ENCODE measurements at regions not wholly inside any gene's neighbourhood (a gene's known extent, or its start where the extent isn't known, plus 50 kb on each side); places are given as distances from the start of the nearest gene placed in this dataset.

GRCh38 chr10:113317489-113317888, 235.4 kb upstream of the HABP2 start:
- no peak for DNase-seq
- no peak overlapping the region for H3K27ac Mint-ChIP-seq
- Histone ChIP-seq H3K4me1 (ENCODE audit: control insufficient read depth, insufficient read depth, low read length) (no peaks in the 10 kb centered on the region), H3K4me3 (ENCODE audit: low read length) (no peak overlapping the region), H3K9me3 (ENCODE audit: control insufficient read depth, low read length) (no peaks in the 10 kb centered on the region), H3K9ac (ENCODE audit: extremely low read depth, low read length, poor library complexity, severe bottlenecking) (no peak overlapping the region), H3K36me3 (ENCODE audit: control insufficient read depth, insufficient read depth, low read length) (no peaks in the 10 kb centered on the region), H3K27ac (ENCODE audit: low read depth, low read length) (no peak overlapping the region), H3K27me3 (ENCODE audit: control insufficient read depth, insufficient read depth, low read length, poor library complexity, severe bottlenecking) (peaks cover 3% of the 10 kb centered on the region)
- peaks cover 2% of the 10 kb centered on the region for H3K4me1 Mint-ChIP-seq
- 75 to 98% methylated on average over 4 to 10 of the region's 10 CpGs for WGBS, 2 experiments (ENCODE audit: insufficient coverage in 1 of 2, insufficient read length in 1 of 2)
- no peaks in the 10 kb centered on the region for H3K9me3 Mint-ChIP-seq
- H3K27me3 Mint-ChIP-seq (ENCODE audit: insufficient read depth) = peaks cover 6% of the 10 kb centered on the region
- H3K36me3 Mint-ChIP-seq (ENCODE audit: low read depth) = no peaks in the 10 kb centered on the region
- no peak overlapping the region for H3K4me3 Mint-ChIP-seq
- TF ChIP-seq, protein P1, sequence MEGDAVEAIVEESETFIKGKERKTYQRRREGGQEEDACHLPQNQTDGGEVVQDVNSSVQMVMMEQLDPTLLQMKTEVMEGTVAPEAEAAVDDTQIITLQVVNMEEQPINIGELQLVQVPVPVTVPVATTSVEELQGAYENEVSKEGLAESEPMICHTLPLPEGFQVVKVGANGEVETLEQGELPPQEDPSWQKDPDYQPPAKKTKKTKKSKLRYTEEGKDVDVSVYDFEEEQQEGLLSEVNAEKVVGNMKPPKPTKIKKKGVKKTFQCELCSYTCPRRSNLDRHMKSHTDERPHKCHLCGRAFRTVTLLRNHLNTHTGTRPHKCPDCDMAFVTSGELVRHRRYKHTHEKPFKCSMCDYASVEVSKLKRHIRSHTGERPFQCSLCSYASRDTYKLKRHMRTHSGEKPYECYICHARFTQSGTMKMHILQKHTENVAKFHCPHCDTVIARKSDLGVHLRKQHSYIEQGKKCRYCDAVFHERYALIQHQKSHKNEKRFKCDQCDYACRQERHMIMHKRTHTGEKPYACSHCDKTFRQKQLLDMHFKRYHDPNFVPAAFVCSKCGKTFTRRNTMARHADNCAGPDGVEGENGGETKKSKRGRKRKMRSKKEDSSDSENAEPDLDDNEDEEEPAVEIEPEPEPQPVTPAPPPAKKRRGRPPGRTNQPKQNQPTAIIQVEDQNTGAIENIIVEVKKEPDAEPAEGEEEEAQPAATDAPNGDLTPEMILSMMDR (conservative IDR thresholded peaks at IDR 0.05) = no peak

- Mint-ChIP-seq H3K4me3 (no peak overlapping the region), H3K9me3 (no peaks in the 10 kb centered on the region), H3K36me3 (ENCODE audit: low read depth) (no peaks in the 10 kb centered on the region), H3K27ac (no peak overlapping the region), H3K27me3 (ENCODE audit: insufficient read depth) (peaks cover 14% of the 10 kb centered on the region), H3K4me1 (peaks cover 2% of the 10 kb centered on the region)
- Histone ChIP-seq H3K9me3 (ENCODE audit: control insufficient read depth, low read length) (no peaks in the 10 kb centered on the region), H3K9ac (ENCODE audit: extremely low read depth, low read length, poor library complexity, severe bottlenecking) (no peak overlapping the region), H3K27ac (ENCODE audit: low read depth, low read length) (no peak overlapping the region), H3K36me3 (ENCODE audit: control insufficient read depth, insufficient read depth, low read length) (no peaks in the 10 kb centered on the region), H3K4me3 (ENCODE audit: low read length) (no peak overlapping the region), H3K4me1 (ENCODE audit: control insufficient read depth, insufficient read depth, low read length) (no peaks in the 10 kb centered on the region), H3K27me3 (ENCODE audit: control insufficient read depth, insufficient read depth, low read length, poor library complexity, severe bottlenecking) (peaks cover 4% of the 10 kb centered on the region)
- 93 to 98% methylated on average over 3 of the region's 3 CpGs for WGBS, 2 experiments (ENCODE audit: insufficient coverage in 1 of 2, insufficient read length in 1 of 2)
- no peak for DNase-seq
- TF ChIP-seq, protein P1 (conservative IDR thresholded peaks at IDR 0.05) = no peak
Observed at GRCh38 chr10:113319479-113319878, 233.4 kb upstream of the HABP2 start.

DNA sequence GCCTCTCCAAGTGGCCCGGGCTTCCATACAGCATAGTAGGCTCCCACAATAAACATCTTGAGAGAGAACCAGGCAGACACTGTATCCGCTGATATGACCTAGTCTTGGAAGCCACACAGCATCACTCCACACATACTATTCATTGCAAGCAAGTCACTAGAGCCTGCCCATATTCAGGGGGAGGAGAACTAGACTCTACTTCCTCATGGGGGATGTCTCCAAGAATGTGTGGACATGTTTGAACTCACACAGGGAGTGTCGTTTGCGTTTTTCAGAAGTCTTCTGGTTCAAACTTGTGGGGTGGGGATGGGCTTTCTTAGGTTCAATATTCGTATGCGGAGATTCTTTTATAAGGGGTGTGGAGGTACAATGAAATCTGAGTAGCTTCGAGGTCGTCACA, 232.6 kb upstream of the HABP2 start:
- 90 to 94% methylated on average over 8 of the region's 8 CpGs for WGBS, 2 experiments (ENCODE audit: insufficient coverage in 1 of 2, insufficient read length in 1 of 2)
- peaks cover 4% of the 10 kb centered on the region for H3K27me3 ChIP-seq (ENCODE audit: control insufficient read depth, insufficient read depth, low read length, poor library complexity, severe bottlenecking)
- H3K27ac ChIP-seq (ENCODE audit: low read depth, low read length) = no peak overlapping the region
- TF ChIP-seq, protein P1 (conservative IDR thresholded peaks at IDR 0.05) = no peak
- H3K4me3 ChIP-seq (ENCODE audit: low read length) = no peak overlapping the region
- Mint-ChIP-seq H3K4me3 (no peak overlapping the region), H3K27ac (no peak overlapping the region), H3K36me3 (ENCODE audit: low read depth) (no peaks in the 10 kb centered on the region), H3K9me3 (no peaks in the 10 kb centered on the region), H3K27me3 (ENCODE audit: insufficient read depth) (peaks cover 11% of the 10 kb centered on the region), H3K4me1 (peaks cover 2% of the 10 kb centered on the region)
- no peaks in the 10 kb centered on the region for H3K9me3 ChIP-seq (ENCODE audit: control insufficient read depth, low read length)
- H3K9ac ChIP-seq (ENCODE audit: extremely low read depth, low read length, poor library complexity, severe bottlenecking) = no peak overlapping the region
- no peak for DNase-seq
- H3K4me1 ChIP-seq (ENCODE audit: control insufficient read depth, insufficient read depth, low read length) = no peaks in the 10 kb centered on the region
- H3K36me3 ChIP-seq (ENCODE audit: control insufficient read depth, insufficient read depth, low read length) = no peaks in the 10 kb centered on the region
